GM10266 (cell line): ENCODE measurements at regions not wholly inside any gene's neighbourhood (a gene's known extent, or its start where the extent isn't known, plus 50 kb on each side); places are given as distances from the start of the nearest gene placed in this dataset.
A peak's percentile ranks its signal among the peaks of the same experiment; 100 is the strongest.

Source experiments
- DNase-seq: peaks from one replicate; pipeline ENCODE4 v3.0.0; 2012; ENCODE audit errors: extremely low spot score
- TF ChIP-seq, protein P1 (sequence below): IDR thresholded peaks from 2 replicates; pipeline ENCODE4 v1.5.1; 2012; ENCODE audit warnings: mild to moderate bottlenecking, low read depth; ENCODE audit not compliant: control insufficient read depth, insufficient read depth; ENCODE audit errors: missing control alignments

DNA sequence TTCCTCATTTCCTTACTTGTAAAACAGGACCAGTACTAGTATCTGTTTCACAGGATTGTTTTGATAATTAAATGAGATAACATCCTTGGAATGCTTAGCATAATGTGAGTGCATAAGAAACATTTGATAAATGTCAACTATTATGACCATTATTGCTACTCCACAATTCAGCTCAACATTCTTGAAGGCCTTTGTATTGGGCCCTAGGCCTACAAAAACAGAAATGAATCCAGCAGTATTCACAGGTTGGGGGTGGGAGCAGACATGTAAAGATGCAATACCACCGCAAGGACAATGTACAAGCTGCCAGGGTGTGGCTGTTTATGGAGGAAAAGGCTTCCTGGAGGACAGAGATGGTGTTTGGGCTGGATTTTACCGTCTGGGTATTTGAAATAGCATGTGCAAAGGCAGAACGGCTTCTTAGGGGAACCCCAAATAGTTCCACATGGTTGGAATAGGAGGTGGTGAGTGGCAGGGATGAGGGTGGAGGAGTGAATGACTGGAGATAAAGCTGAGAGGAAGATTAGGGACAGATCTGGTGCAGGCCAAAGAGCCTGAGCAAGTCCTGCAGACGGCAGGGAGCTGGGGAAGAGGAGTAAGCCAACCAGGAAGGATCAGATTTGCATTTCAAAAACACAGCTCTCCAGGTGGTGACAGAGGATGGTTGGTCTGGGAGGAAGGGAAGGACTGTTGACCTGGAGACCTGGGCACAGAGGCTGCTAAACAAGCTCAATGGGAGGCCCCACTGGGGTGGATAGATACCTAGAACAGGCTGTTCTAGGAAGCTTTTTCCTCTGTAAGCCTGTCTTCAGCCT, 57.0 kb upstream of the EPB41L1 start:
- no peak for DNase-seq
- TF ChIP-seq, protein P1, sequence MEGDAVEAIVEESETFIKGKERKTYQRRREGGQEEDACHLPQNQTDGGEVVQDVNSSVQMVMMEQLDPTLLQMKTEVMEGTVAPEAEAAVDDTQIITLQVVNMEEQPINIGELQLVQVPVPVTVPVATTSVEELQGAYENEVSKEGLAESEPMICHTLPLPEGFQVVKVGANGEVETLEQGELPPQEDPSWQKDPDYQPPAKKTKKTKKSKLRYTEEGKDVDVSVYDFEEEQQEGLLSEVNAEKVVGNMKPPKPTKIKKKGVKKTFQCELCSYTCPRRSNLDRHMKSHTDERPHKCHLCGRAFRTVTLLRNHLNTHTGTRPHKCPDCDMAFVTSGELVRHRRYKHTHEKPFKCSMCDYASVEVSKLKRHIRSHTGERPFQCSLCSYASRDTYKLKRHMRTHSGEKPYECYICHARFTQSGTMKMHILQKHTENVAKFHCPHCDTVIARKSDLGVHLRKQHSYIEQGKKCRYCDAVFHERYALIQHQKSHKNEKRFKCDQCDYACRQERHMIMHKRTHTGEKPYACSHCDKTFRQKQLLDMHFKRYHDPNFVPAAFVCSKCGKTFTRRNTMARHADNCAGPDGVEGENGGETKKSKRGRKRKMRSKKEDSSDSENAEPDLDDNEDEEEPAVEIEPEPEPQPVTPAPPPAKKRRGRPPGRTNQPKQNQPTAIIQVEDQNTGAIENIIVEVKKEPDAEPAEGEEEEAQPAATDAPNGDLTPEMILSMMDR: no peak

DNA sequence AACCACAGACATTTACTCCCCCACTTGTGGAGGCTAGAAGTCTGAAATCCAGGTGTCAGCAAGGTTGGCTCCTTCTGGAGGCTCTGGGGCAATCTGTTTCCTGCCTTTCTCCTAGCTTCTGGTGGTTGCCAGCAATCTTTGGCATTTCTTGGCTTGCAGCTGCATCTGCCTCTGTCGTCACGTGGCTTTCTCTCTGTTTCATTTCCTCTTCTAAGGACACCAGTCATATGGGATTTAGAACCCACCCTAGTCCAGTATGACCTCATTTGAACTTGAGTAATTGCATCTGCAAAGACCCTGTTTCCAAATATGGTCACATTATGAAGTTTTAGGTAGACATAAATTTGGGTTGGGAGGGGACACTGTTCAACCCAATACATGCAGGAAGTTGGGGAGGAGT, 56.2 kb upstream of the EPB41L1 start:
- DNase-seq: peak; percentile 61

DNA sequence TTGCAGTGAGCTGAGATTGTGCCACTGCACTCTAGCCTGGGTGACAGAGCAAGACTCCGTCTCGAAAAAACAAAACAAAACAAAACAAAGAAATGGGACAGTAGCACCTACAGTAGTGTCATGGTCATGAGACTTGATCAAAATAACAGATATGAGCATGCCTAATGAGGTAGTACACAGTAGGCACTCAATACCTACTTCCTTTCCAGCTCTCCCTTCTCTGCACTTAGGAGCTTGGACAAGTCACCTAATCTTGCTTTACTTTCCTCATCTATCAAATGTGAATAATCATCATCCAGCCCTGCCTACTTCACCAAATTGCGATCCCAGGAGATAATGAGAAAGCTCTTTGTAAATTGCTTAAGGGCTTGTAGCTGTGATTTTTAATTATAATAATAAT, 55.4 kb upstream of the EPB41L1 start:
- no peak for DNase-seq
- TF ChIP-seq, protein P1: no peak

More for the DNA sequence above, 56.2 kb upstream of the EPB41L1 start:
- TF ChIP-seq, protein P1: no peak

DNA sequence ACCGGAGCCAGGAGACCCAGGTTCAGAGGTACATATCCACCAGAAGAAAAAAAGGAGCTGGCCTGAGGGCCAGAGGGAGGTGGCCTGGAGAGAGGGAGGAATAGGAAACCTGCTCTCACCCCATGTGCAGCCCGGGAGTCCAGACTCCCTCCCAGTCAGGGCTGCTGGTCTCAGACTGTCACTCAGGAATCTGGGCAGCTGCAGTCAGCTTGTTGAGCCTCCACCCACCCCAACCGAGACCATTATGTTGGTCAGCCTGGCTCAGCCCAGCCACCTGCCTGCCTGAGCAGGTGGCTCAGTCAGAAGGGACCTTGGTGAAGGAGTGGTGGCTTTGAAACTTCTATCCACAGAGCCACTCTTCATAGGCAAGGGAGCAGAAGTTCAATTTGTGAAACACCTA, 53.3 kb upstream of the EPB41L1 start:
- TF ChIP-seq, protein P1: no peak
- DNase-seq: no peak

DNA sequence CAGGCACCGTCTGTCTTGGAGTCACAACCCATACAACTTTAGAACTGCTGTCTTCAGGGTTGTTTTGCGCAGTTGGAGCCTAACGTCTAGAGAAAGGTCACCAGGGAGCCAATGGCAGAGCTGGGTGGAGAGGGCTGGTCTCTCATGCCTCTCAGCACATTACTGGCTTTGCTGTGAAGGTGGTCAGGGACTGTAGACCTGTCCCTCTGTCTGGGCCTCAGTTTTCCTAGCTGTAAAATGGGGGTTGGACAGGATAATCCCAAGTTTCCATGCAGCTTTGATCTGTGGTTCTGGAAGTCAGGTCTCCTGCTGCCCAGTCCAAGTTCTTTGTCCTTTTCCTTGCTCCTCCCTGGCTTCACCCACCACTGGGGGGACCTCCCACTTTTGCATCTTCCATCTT, 52.2 kb upstream of the EPB41L1 start:
- DNase-seq: no peak
- TF ChIP-seq, protein P1: no peak

DNA sequence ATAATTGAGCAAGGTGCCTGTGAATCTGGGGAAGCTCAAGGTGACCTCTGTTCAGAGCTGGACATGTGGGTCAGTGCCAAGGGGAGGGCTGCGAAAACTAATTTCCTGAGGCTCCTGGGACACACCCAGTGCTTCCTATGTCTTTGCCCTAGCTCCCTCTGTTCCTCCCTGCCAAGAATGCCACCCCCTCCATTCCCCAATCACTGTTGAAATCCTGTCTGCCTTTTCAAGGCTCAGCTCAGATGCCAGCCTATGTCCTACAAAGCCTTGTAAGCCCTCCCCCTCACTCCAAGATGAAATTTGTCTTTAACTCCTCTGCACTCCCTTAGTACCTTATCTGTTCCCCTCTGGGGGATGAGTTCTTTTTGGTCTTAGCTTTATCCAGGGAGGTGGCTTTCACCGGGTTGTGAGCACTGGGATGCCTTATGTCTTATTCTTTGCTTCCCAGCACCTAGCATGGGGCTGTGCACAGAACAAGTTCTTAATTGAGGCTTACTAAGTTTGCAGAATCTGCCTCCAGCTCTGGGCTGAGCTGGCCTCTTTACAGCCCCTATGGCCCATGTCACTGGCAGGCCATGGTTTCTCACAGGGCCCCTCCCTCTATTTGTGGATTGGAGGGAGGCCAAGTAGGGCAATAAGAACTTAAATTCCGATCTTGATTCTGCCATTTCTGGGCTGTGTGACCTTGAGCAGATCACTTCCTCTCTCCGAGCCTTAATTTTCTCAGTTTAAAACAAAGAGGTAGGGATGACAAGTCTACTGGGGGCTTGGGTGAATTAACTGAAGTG, 51.5 kb upstream of the EPB41L1 start:
- TF ChIP-seq, protein P1: no peak
- no peak for DNase-seq

DNA sequence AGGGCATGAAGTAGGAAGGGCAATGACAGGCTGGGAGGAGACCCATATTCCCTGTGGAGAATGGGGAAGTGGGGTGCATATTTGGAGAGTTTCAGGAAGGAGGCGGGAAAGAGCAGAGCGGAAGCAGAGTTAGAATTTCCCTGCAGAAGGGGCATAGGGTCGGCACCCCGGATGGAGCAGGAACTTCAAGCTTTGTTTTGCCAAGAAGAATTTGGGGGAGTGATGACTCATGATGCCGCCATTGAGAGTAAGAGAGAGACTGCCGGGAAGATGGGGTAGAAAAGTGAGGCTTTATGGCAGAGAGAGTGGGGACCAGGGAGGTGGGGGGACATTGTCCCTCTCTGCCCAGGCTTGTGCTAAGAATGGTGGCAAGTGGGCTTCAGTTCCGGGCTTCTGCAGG, 50.3 kb upstream of the EPB41L1 start:
- TF ChIP-seq, protein P1: no peak
- DNase-seq: no peak
